GM12873 (cell line): ENCODE measurements at regions not wholly inside any gene's neighbourhood (a gene's known extent, or its start where the extent isn't known, plus 50 kb on each side); places are given as distances from the start of the nearest gene placed in this dataset.

Experiments used
- TF ChIP-seq, protein P1 (sequence below): IDR thresholded peaks from 2 replicates; pipeline ENCODE4 v1.5.1; 2012; ENCODE audit warnings: low read depth, mild to moderate bottlenecking, moderate library complexity, low read length, control low read depth; ENCODE audit not compliant: insufficient read depth; ENCODE audit errors: missing control alignments

GRCh38 chr6:133759524-133759923 is 129.4 kb upstream of the TCF21 start:
- TF ChIP-seq, protein P1, sequence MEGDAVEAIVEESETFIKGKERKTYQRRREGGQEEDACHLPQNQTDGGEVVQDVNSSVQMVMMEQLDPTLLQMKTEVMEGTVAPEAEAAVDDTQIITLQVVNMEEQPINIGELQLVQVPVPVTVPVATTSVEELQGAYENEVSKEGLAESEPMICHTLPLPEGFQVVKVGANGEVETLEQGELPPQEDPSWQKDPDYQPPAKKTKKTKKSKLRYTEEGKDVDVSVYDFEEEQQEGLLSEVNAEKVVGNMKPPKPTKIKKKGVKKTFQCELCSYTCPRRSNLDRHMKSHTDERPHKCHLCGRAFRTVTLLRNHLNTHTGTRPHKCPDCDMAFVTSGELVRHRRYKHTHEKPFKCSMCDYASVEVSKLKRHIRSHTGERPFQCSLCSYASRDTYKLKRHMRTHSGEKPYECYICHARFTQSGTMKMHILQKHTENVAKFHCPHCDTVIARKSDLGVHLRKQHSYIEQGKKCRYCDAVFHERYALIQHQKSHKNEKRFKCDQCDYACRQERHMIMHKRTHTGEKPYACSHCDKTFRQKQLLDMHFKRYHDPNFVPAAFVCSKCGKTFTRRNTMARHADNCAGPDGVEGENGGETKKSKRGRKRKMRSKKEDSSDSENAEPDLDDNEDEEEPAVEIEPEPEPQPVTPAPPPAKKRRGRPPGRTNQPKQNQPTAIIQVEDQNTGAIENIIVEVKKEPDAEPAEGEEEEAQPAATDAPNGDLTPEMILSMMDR = no peak

DNA sequence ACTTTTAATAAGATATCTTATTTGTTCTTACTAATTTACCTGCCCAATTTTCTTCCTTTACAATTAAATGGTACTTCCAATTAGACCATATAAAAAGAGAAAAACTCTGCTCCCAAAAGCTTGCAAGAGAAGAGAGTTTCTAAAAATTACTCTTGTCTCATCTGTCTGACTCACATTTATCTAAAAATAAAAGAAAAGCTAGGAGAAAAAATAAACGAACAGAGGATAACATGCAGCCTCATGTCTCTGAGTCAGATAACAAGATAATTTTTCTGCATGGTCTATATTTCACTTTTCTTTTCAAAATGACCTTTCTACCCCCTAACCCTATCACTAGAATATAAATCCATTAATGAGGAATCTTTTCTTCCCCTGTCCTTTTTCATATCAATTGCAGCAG is 127.2 kb upstream of the TCF21 start:
- TF ChIP-seq, protein P1 = no peak

DNA sequence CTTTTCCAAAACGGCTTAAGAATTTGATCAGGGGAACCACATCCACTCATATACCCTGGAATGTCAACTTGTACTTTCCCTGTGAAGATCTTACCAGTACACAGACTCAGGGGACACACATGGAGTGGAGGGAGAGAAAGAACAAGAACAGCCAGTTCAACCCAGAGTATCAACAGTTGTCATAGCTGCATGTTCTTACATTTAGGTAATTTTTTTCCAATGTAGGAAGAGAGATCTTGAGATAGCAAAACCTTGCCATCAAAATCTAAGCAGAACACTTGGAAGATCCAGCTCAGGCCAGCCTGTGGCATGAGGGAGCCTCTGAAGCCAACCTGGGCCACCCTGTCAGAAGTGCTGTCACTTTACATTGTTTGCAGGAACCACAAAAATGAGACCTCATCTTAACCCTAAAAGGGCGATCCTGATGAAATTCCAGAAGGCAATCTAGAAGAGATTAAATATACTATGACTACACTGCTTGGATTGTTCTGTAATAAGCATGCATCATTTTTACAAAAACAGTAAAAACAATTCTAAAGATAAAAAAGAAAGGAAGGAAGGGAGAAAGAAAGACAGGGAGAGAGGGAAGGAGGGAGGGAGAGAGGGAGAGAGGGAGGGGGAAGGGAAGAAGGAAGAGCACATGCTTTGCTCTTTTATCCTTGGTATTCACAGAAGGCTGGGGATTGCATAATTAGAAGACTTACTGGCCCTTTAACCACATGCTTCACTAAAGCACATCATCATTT is 124.7 kb upstream of the TCF21 start:
- TF ChIP-seq, protein P1 = no peak

DNA sequence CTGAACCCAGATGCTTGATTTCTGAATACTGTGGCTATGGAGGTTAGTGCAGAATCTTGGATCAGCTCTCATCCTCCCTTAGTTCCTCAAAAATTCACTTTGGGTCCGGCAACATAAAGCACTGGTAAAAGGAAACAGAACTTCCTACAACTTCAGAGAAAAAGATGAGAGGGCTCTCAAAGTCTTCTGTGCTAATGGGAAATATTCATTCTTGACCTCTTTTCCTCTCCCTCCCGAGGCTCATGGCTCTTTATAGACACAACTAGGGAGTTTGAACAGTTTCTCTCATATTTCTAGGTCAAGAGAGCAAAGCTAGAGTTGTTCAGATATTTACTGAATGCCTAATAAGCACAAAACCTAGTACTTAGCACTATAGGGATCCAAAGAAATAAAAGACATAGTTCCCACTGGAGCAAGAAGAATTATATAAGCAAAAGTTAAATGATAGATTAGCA is 124.1 kb upstream of the TCF21 start:
- TF ChIP-seq, protein P1 = no peak

DNA sequence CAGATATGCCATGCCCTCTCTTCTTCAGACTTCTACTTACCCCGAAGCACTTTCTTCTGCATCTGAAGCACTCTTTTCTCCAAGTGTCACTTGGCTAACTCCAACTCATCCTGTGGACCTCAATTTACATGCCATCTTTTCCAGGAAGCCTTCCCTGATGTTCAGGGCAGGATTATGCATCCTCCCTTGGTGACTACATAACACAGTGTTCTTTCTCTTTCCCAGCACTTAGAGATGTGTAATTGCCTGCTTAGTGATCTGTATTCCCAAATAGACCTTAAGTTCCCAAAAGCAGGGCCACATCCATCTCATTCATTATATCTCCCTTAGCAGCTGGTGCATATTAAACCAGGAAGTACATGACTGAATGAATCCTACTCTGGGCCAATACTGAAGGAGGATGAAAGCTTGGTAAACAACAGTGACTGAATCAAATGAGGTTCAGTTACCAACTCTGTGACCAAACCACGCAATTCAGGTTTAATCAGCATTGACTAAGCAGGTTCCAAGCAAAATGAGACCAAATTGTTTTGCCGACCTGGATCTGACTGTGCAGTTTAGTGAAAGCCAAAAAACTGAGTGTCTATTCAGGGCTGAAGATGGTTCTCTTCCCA is 121.4 kb upstream of the TCF21 start:
- TF ChIP-seq, protein P1 = no peak

GRCh38 chr6:133768656-133769295 is 120.1 kb upstream of the TCF21 start:
- TF ChIP-seq, protein P1 = no peak

DNA sequence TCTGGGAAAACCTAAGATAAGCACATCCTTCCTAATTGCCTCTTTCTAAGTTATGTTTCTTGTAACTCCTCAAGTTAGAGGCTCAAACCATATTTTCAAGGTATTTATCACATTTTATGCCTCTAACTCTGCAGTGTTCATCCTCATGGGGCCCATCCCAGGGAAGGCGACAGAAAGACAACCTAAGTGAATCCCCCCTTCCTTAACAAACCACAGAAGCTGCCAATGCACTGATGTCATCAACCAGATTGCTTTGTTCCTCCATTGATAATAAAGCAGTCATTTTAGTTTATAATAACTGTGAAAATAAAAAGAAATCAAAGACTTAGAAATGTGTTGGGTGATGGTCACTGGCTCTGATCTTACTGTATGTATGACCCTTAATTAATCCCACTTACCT is 119.5 kb upstream of the TCF21 start:
- TF ChIP-seq, protein P1 = no peak
